ENCODE measurements at regions not wholly inside any gene's neighbourhood (a gene's known extent, or its start where the extent isn't known, plus 50 kb on each side); places are given as distances from the start of the nearest gene placed in this dataset.

- Histone ChIP-seq H3K4me1 (ENCODE audit: insufficient read depth, low read length) (no peaks in the 10 kb centered on the region), H3K36me3 (ENCODE audit: insufficient read depth, low read length) (no peaks in the 10 kb centered on the region), H3K4me3 (ENCODE audit: low read depth in 1 of 2, low read length in 2 of 2) (no peak overlapping the region), H2AFZ (ENCODE audit: low read depth, low read length) (no peak overlapping the region), H4K20me1 (ENCODE audit: insufficient read depth, low read length) (no peaks in the 10 kb centered on the region), H3K79me2 (ENCODE audit: insufficient read depth, low read length) (no peaks in the 10 kb centered on the region), H3K27me3 (ENCODE audit: insufficient read depth, low read length, poor library complexity) (no peaks in the 10 kb centered on the region), H3K4me2 (ENCODE audit: insufficient read depth, low read length) (no peak overlapping the region), H3K9me3 (ENCODE audit: insufficient read depth, low read length, severe bottlenecking) (peaks cover 9% of the 10 kb centered on the region), H3K9ac (ENCODE audit: low read depth, low read length) (no peak overlapping the region), H3K27ac (ENCODE audit: low read length) (no peak overlapping the region)
- DNase-seq (no peak), ATAC-seq (ENCODE audit: insufficient read depth, low read depth) (no peak)
- TF ChIP-seq EZH2 (IDR thresholded peaks at IDR 0.05; ENCODE audit: borderline replicate concordance, low read depth, low read length, severe bottlenecking) (no peak), CTCF (IDR thresholded peaks at IDR 0.05; ENCODE audit: borderline replicate concordance, extremely low read depth, low read length, poor library complexity, severe bottlenecking) (no peak)
Measured at GRCh38 chr2:200048421-200048820, 93.0 kb downstream of the MAIP1 start.

GRCh38 chr2:200049086-200049485, 93.7 kb downstream of the MAIP1 start:
- H4K20me1 ChIP-seq (ENCODE audit: insufficient read depth, low read length): no peaks in the 10 kb centered on the region
- DNase-seq (no peak), ATAC-seq (ENCODE audit: insufficient read depth, low read depth) (no peak)
- no peak overlapping the region for H3K9ac ChIP-seq (ENCODE audit: low read depth, low read length)
- no peaks in the 10 kb centered on the region for H3K4me1 ChIP-seq (ENCODE audit: insufficient read depth, low read length)
- H3K4me2 ChIP-seq (ENCODE audit: insufficient read depth, low read length): no peak overlapping the region
- no peaks in the 10 kb centered on the region for H3K27me3 ChIP-seq (ENCODE audit: insufficient read depth, low read length, poor library complexity)
- no peak overlapping the region for H3K27ac ChIP-seq (ENCODE audit: low read length)
- H3K79me2 ChIP-seq (ENCODE audit: insufficient read depth, low read length): no peaks in the 10 kb centered on the region
- no peak overlapping the region for H3K4me3 ChIP-seq (ENCODE audit: low read depth in 1 of 2, low read length in 2 of 2)
- H3K9me3 ChIP-seq (ENCODE audit: insufficient read depth, low read length, severe bottlenecking): peaks cover 9% of the 10 kb centered on the region
- H2AFZ ChIP-seq (ENCODE audit: low read depth, low read length): no peak overlapping the region
- H3K36me3 ChIP-seq (ENCODE audit: insufficient read depth, low read length): no peaks in the 10 kb centered on the region
- no peak for TF ChIP-seq EZH2 (IDR thresholded peaks at IDR 0.05; ENCODE audit: borderline replicate concordance, low read depth, low read length, severe bottlenecking)

- no peaks in the 10 kb centered on the region for H3K79me2 ChIP-seq (ENCODE audit: insufficient read depth, low read length)
- no peaks in the 10 kb centered on the region for H4K20me1 ChIP-seq (ENCODE audit: insufficient read depth, low read length)
- no peak overlapping the region for H3K4me2 ChIP-seq (ENCODE audit: insufficient read depth, low read length)
- TF ChIP-seq CTCF (IDR thresholded peaks at IDR 0.05; ENCODE audit: borderline replicate concordance, extremely low read depth, low read length, poor library complexity, severe bottlenecking): no peak
- TF ChIP-seq EZH2 (IDR thresholded peaks at IDR 0.05; ENCODE audit: borderline replicate concordance, low read depth, low read length, severe bottlenecking): no peak
- peaks cover 1% of the 10 kb centered on the region for H3K9me3 ChIP-seq (ENCODE audit: insufficient read depth, low read length, severe bottlenecking)
- no peak overlapping the region for H3K9ac ChIP-seq (ENCODE audit: low read depth, low read length)
- no peak for ATAC-seq (ENCODE audit: insufficient read depth, low read depth)
- no peak overlapping the region for H3K4me3 ChIP-seq (ENCODE audit: low read depth in 1 of 2, low read length in 2 of 2)
- no peak overlapping the region for H2AFZ ChIP-seq (ENCODE audit: low read depth, low read length)
- DNase-seq: no peak
- H3K36me3 ChIP-seq (ENCODE audit: insufficient read depth, low read length): no peaks in the 10 kb centered on the region
- H3K27ac ChIP-seq (ENCODE audit: low read length): no peak overlapping the region
- H3K27me3 ChIP-seq (ENCODE audit: insufficient read depth, low read length, poor library complexity): no peaks in the 10 kb centered on the region
- no peaks in the 10 kb centered on the region for H3K4me1 ChIP-seq (ENCODE audit: insufficient read depth, low read length)
Measured at GRCh38 chr2:200050921-200051610, 95.7 kb downstream of the MAIP1 start.

- ATAC-seq (ENCODE audit: insufficient read depth, low read depth) (no peak), DNase-seq (no peak)
- Histone ChIP-seq H3K36me3 (ENCODE audit: insufficient read depth, low read length) (no peaks in the 10 kb centered on the region), H3K9ac (ENCODE audit: low read depth, low read length) (no peak overlapping the region), H4K20me1 (ENCODE audit: insufficient read depth, low read length) (no peaks in the 10 kb centered on the region), H3K4me3 (ENCODE audit: low read depth in 1 of 2, low read length in 2 of 2) (no peak overlapping the region), H3K4me2 (ENCODE audit: insufficient read depth, low read length) (no peak overlapping the region), H3K4me1 (ENCODE audit: insufficient read depth, low read length) (no peaks in the 10 kb centered on the region), H2AFZ (ENCODE audit: low read depth, low read length) (no peak overlapping the region), H3K27ac (ENCODE audit: low read length) (no peak overlapping the region), H3K9me3 (ENCODE audit: insufficient read depth, low read length, severe bottlenecking) (no peaks in the 10 kb centered on the region), H3K79me2 (ENCODE audit: insufficient read depth, low read length) (no peaks in the 10 kb centered on the region), H3K27me3 (ENCODE audit: insufficient read depth, low read length, poor library complexity) (no peaks in the 10 kb centered on the region)
- TF ChIP-seq EZH2 (IDR thresholded peaks at IDR 0.05; ENCODE audit: borderline replicate concordance, low read depth, low read length, severe bottlenecking) (no peak), CTCF (IDR thresholded peaks at IDR 0.05; ENCODE audit: borderline replicate concordance, extremely low read depth, low read length, poor library complexity, severe bottlenecking) (no peak)
Measured at GRCh38 chr2:200051611-200051945, 96.2 kb downstream of the MAIP1 start.

Measured in DND-41 (cell line).